Liver (tissue), 8 donors: ENCODE measurements at regions not wholly inside any gene's neighbourhood (a gene's known extent, or its start where the extent isn't known, plus 50 kb on each side); places are given as distances from the start of the nearest gene placed in this dataset.

Experiments
- DNase-seq: peaks from one replicate; pipeline ENCODE4 v3.0.0-alpha.2; 2017; ENCODE audit warnings: low spot score
- H3K27ac ChIP-seq, 2 donors: one replicate each; pipeline ENCODE4 v1.7.0; 2013; ENCODE audit warnings: inconsistent platforms in 2 of 2, low read length in 2 of 2, control low read depth in 1 of 2, low read depth in 1 of 2, mild to moderate bottlenecking in 1 of 2
- H3K27me3 ChIP-seq, 4 donors: one replicate each; pipeline versions ENCODE4 v1.6.1 to v1.7.0; 2013; ENCODE audit warnings: low read length in 3 of 4, inconsistent platforms in 1 of 4, mild to moderate bottlenecking in 1 of 4, moderate library complexity in 1 of 4; ENCODE audit not compliant: control insufficient read depth in 4 of 4, insufficient read depth in 4 of 4
- H3K36me3 ChIP-seq, 4 donors: one replicate each; pipeline versions ENCODE4 v1.6.1 to v1.7.0; 2013; ENCODE audit warnings: low read length in 3 of 4, mild to moderate bottlenecking in 3 of 4, low read depth in 1 of 4, moderate library complexity in 1 of 4; ENCODE audit not compliant: control insufficient read depth in 4 of 4, insufficient read depth in 3 of 4
- H3K4me1 ChIP-seq, 4 donors: one replicate each; pipeline versions ENCODE4 v1.6.1 to v1.7.0; 2013; ENCODE audit warnings: low read length in 3 of 4, mild to moderate bottlenecking in 3 of 4, moderate library complexity in 1 of 4; ENCODE audit not compliant: control insufficient read depth in 4 of 4, insufficient read depth in 4 of 4
- H3K4me3 ChIP-seq, 3 donors: one replicate each; pipeline versions ENCODE4 v1.6.1 to v1.7.0; 2013; ENCODE audit warnings: low read length in 3 of 3, control low read depth in 1 of 3, low read depth in 1 of 3, mild to moderate bottlenecking in 1 of 3
- H3K9ac ChIP-seq, 2 donors: one replicate each; pipeline ENCODE4 v1.7.0; 2013; ENCODE audit warnings: low read length in 2 of 2, mild to moderate bottlenecking in 2 of 2, moderate library complexity in 2 of 2, control low read depth in 1 of 2, low read depth in 1 of 2
- H3K9me3 ChIP-seq, 4 donors: one replicate each; pipeline versions ENCODE4 v1.6.1 to v1.7.0; 2013; ENCODE audit warnings: low read length in 3 of 4; ENCODE audit not compliant: control insufficient read depth in 4 of 4
- ATF3 ChIP-seq: IDR thresholded peaks from 2 replicates; pipeline ENCODE4 v1.6.1; 2016; ENCODE audit warnings: antibody characterized with exemption
- CTCF ChIP-seq: fragments of 150-350 bp; IDR thresholded peaks from 2 replicates; pipeline ENCODE4 v1.5.1; 2017; ENCODE audit warnings: improper control_type of control experiment, low read depth, low read length; ENCODE audit not compliant: missing input control
- EGR1 ChIP-seq, 2 donors: IDR thresholded peaks; 2 replicates each; pipeline ENCODE4 v1.6.1; 2016 to 2018; ENCODE audit warnings: antibody characterized with exemption in 2 of 2, low read depth in 2 of 2
- FOXA1 ChIP-seq: IDR thresholded peaks from 2 replicates; pipeline ENCODE4 v1.6.1; 2016; ENCODE audit warnings: antibody characterized with exemption
- FOXA2 ChIP-seq: IDR thresholded peaks from 2 replicates; pipeline ENCODE4 v1.6.1; 2016; ENCODE audit warnings: antibody characterized with exemption
- GABPA ChIP-seq, 2 donors: IDR thresholded peaks in 1 of 2; conservative IDR thresholded peaks in 1 of 2; 2 replicates each; pipeline ENCODE4 v1.6.1; 2016; ENCODE audit warnings: antibody characterized with exemption in 2 of 2, mild to moderate bottlenecking in 1 of 2, moderate library complexity in 1 of 2
- HNF4A ChIP-seq, 2 donors: conservative IDR thresholded peaks; 2 replicates each; pipeline ENCODE4 v1.6.1; 2016; ENCODE audit warnings: antibody characterized with exemption in 2 of 2, mild to moderate bottlenecking in 2 of 2
- HNF4G ChIP-seq: IDR thresholded peaks from 2 replicates; pipeline ENCODE4 v1.6.1; 2016; ENCODE audit warnings: antibody characterized with exemption
- JUND ChIP-seq, 2 donors: IDR thresholded peaks; 2 replicates each; pipeline ENCODE4 v1.6.1; 2016; ENCODE audit warnings: antibody characterized with exemption in 2 of 2
- NR2F2 ChIP-seq: IDR thresholded peaks from 2 replicates; pipeline ENCODE4 v1.6.1; 2016; ENCODE audit warnings: antibody characterized with exemption
- RAD21 ChIP-seq, 2 donors: IDR thresholded peaks; 2 replicates each; pipeline ENCODE4 v1.6.1; 2016; ENCODE audit warnings: antibody characterized with exemption in 2 of 2, mild to moderate bottlenecking in 2 of 2
- RXRA ChIP-seq, 2 donors: IDR thresholded peaks; 2 replicates each; pipeline ENCODE4 v1.6.1; 2017 to 2018; ENCODE audit warnings: antibody characterized with exemption in 2 of 2, mild to moderate bottlenecking in 1 of 2
- SP1 ChIP-seq: IDR thresholded peaks from 2 replicates; pipeline ENCODE4 v1.6.1; 2018; ENCODE audit warnings: antibody characterized with exemption, mild to moderate bottlenecking
- TAF1 ChIP-seq: conservative IDR thresholded peaks from 2 replicates; pipeline ENCODE4 v1.6.1; 2016; ENCODE audit warnings: antibody characterized with exemption, mild to moderate bottlenecking
- YY1 ChIP-seq: IDR thresholded peaks from 2 replicates; pipeline ENCODE4 v1.6.1; 2016; ENCODE audit warnings: antibody characterized with exemption, mild to moderate bottlenecking
- ZBTB33 ChIP-seq: IDR thresholded peaks from 2 replicates; pipeline ENCODE4 v1.6.1; 2016; ENCODE audit warnings: antibody characterized with exemption
- WGBS: extraction: QIAGEN DNeasy Blood & Tissue Kit; methylation state at CpG from one replicate; pipeline ENCODE4 v1.1.7; 2013; 5-methylcytosine and 5-hydroxymethylcytosine counted together
- TF ChIP-seq, protein P1 (sequence below): IDR thresholded peaks from 2 replicates; pipeline ENCODE4 v1.6.1; 2016; ENCODE audit warnings: antibody characterized with exemption
- TF ChIP-seq, protein P2 (sequence below): IDR thresholded peaks from 2 replicates; pipeline ENCODE4 v1.6.1; 2016; ENCODE audit warnings: antibody characterized with exemption, mild to moderate bottlenecking
- donor health status: healthy.
- donor health status: healthy.
- donor health status: healthy.
- donor health status: healthy.
- donor health status: healthy.

GRCh38 chr1:22344329-22344630 lies 107.4 kb upstream of the ZBTB40 start:
- H3K4me1 ChIP-seq: peaks cover 5 to 44% (median 29%) of the 10 kb centered on the region in 4 donors
- no peak for TF ChIP-seq SP1
- TF ChIP-seq TAF1: no peak
- TF ChIP-seq ZBTB33: no peak
- no peak for TF ChIP-seq FOXA2
- no peak for TF ChIP-seq EGR1 (IDR thresholded peaks at IDR 0.05; ENCODE audit: low read depth in 2 of 2)
- TF ChIP-seq GABPA (IDR thresholded peaks at IDR 0.05 in 1 of 2, conservative IDR thresholded peaks at IDR 0.05 in 1 of 2): no peak
- TF ChIP-seq HNF4G: no peak
- no peak for TF ChIP-seq CTCF
- no peak for TF ChIP-seq RXRA (IDR thresholded peaks at IDR 0.05)
- TF ChIP-seq JUND (IDR thresholded peaks at IDR 0.05): no peak
- no peak for TF ChIP-seq ATF3
- TF ChIP-seq, protein P1, sequence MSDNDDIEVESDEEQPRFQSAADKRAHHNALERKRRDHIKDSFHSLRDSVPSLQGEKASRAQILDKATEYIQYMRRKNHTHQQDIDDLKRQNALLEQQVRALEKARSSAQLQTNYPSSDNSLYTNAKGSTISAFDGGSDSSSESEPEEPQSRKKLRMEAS: no peak
- no peaks in the 10 kb centered on the region for H3K9me3 ChIP-seq
- no peak overlapping the region for H3K27ac ChIP-seq
- H3K9ac ChIP-seq: no peak overlapping the region
- no peaks in the 10 kb centered on the region for H3K27me3 ChIP-seq
- no peak for DNase-seq
- WGBS: 74% methylated on average over 5 of the region's 5 CpGs
- no peaks in the 10 kb centered on the region for H3K36me3 ChIP-seq
- no peak overlapping the region for H3K4me3 ChIP-seq

GRCh38 chr1:22344851-22345560 lies 106.6 kb upstream of the ZBTB40 start:
- H3K27me3 ChIP-seq: peaks cover 0 to under 1% (median 0%) of the 10 kb centered on the region in 4 donors
- no peak for DNase-seq
- H3K4me1 ChIP-seq: peaks cover 2 to 45% (median 29%) of the 10 kb centered on the region in 4 donors

More at GRCh38 chr1:22344851-22345560, 106.6 kb upstream of the ZBTB40 start:
- no peak overlapping the region for H3K27ac ChIP-seq
- WGBS: 94% methylated on average over 17 of the region's 17 CpGs
- no peak overlapping the region for H3K4me3 ChIP-seq
- TF ChIP-seq ZBTB33 (no peak), NR2F2 (no peak), TAF1 (no peak), HNF4G (no peak), YY1 (no peak), RAD21 (IDR thresholded peaks at IDR 0.05) (no peak), CTCF (no peak), RXRA (IDR thresholded peaks at IDR 0.05) (no peak), EGR1 (IDR thresholded peaks at IDR 0.05; ENCODE audit: low read depth in 2 of 2) (no peak), GABPA (IDR thresholded peaks at IDR 0.05 in 1 of 2, conservative IDR thresholded peaks at IDR 0.05 in 1 of 2) (no peak), FOXA1 (no peak), FOXA2 (no peak), HNF4A (conservative IDR thresholded peaks at IDR 0.05) (no peak), ATF3 (no peak)
- TF ChIP-seq, protein P2, sequence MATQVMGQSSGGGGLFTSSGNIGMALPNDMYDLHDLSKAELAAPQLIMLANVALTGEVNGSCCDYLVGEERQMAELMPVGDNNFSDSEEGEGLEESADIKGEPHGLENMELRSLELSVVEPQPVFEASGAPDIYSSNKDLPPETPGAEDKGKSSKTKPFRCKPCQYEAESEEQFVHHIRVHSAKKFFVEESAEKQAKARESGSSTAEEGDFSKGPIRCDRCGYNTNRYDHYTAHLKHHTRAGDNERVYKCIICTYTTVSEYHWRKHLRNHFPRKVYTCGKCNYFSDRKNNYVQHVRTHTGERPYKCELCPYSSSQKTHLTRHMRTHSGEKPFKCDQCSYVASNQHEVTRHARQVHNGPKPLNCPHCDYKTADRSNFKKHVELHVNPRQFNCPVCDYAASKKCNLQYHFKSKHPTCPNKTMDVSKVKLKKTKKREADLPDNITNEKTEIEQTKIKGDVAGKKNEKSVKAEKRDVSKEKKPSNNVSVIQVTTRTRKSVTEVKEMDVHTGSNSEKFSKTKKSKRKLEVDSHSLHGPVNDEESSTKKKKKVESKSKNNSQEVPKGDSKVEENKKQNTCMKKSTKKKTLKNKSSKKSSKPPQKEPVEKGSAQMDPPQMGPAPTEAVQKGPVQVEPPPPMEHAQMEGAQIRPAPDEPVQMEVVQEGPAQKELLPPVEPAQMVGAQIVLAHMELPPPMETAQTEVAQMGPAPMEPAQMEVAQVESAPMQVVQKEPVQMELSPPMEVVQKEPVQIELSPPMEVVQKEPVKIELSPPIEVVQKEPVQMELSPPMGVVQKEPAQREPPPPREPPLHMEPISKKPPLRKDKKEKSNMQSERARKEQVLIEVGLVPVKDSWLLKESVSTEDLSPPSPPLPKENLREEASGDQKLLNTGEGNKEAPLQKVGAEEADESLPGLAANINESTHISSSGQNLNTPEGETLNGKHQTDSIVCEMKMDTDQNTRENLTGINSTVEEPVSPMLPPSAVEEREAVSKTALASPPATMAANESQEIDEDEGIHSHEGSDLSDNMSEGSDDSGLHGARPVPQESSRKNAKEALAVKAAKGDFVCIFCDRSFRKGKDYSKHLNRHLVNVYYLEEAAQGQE: no peak
- TF ChIP-seq, protein P1: no peak
- H3K36me3 ChIP-seq: no peaks in the 10 kb centered on the region
- H3K9me3 ChIP-seq: no peaks in the 10 kb centered on the region
- no peak overlapping the region for H3K9ac ChIP-seq
